GM23338 (cell line): ENCODE measurements at regions not wholly inside any gene's neighbourhood (a gene's known extent, or its start where the extent isn't known, plus 50 kb on each side); places are given as distances from the start of the nearest gene placed in this dataset.

Experiments
- ATAC-seq: fragments of 200-7000 bp; cut with Tn5 transposase; 3 replicates; pipeline ENCODE4 v1.9.1; 2020
- DNase-seq: peaks from one replicate; pipeline ENCODE4 v3.0.0-alpha.2; 2015; ENCODE audit warnings: low spot score
- H2AFZ ChIP-seq: fragments of 200-600 bp; sonication (generic); 2 replicates; pipeline ENCODE4 v1.8.0; 2016; ENCODE audit warnings: antibody characterized with exemption, mild to moderate bottlenecking, moderate library complexity
- H3F3A ChIP-seq: fragments of 200-600 bp; sonication (generic); replicated peaks from 2 replicates; pipeline ENCODE4 v1.8.0; 2017; ENCODE audit warnings: antibody characterized with exemption, mixed run types, low read depth
- H3K27ac ChIP-seq: fragments of 200-600 bp; sonication (generic); 2 replicates; pipeline ENCODE4 v1.6.1; 2016; ENCODE audit warnings: low read depth
- H3K27me3 ChIP-seq: fragments of 200-600 bp; sonication (generic); 2 replicates; pipeline ENCODE4 v1.8.0; 2016; ENCODE audit warnings: mild to moderate bottlenecking, mixed run types, moderate library complexity; ENCODE audit not compliant: insufficient read depth
- H3K36me3 ChIP-seq: fragments of 200-600 bp; sonication (generic); 2 replicates; pipeline ENCODE4 v1.8.0; 2016; ENCODE audit warnings: mild to moderate bottlenecking; ENCODE audit not compliant: insufficient read depth
- H3K4me1 ChIP-seq: fragments of 200-600 bp; sonication (generic); 2 replicates; pipeline ENCODE4 v1.8.0; 2016; ENCODE audit warnings: mild to moderate bottlenecking, moderate library complexity; ENCODE audit not compliant: insufficient read depth
- H3K4me2 ChIP-seq: fragments of 200-600 bp; sonication (generic); 2 replicates; pipeline ENCODE4 v1.7.1; 2017; ENCODE audit warnings: mixed run types
- H3K4me3 ChIP-seq: fragments of 200-600 bp; sonication (generic); 2 replicates; pipeline ENCODE4 v1.6.1; 2016; ENCODE audit warnings: mixed run types
- H3K79me2 ChIP-seq: fragments of 200-600 bp; sonication (generic); replicated peaks from 2 replicates; pipeline ENCODE4 v1.8.0; 2017; ENCODE audit warnings: mild to moderate bottlenecking; ENCODE audit not compliant: insufficient read depth
- H3K9me2 ChIP-seq: fragments of 200-600 bp; sonication (generic); 2 replicates; pipeline ENCODE4 v1.8.0; 2017; ENCODE audit not compliant: insufficient read depth
- H4K20me1 ChIP-seq: fragments of 200-600 bp; sonication (generic); replicated peaks from 2 replicates; pipeline ENCODE4 v1.8.0; 2017; ENCODE audit warnings: mild to moderate bottlenecking; ENCODE audit not compliant: insufficient read depth
- H3K27ac Mint-ChIP-seq: 2 replicates; pipeline ENCODE4 v1.8.0; 2020; ENCODE audit warnings: inconsistent platforms, mild to moderate bottlenecking, moderate library complexity, mixed read lengths
- H3K27me3 Mint-ChIP-seq: 3 replicates; pipeline ENCODE4 v1.8.0; 2022; ENCODE audit warnings: low read depth, mild to moderate bottlenecking, moderate library complexity, mixed read lengths, inconsistent platforms; ENCODE audit not compliant: insufficient read depth, poor library complexity
- H3K36me3 Mint-ChIP-seq: 3 replicates; pipeline ENCODE4 v1.8.0; 2021; ENCODE audit warnings: low read depth, mild to moderate bottlenecking, inconsistent platforms, moderate library complexity, mixed read lengths
- H3K4me1 Mint-ChIP-seq: 3 replicates; pipeline ENCODE4 v1.8.0; 2020; ENCODE audit warnings: mild to moderate bottlenecking, inconsistent platforms, mixed read lengths
- H3K4me3 Mint-ChIP-seq: 3 replicates; pipeline ENCODE4 v1.8.0; 2021; ENCODE audit warnings: moderate library complexity, mild to moderate bottlenecking, inconsistent platforms, mixed read lengths
- H3K9me3 Mint-ChIP-seq: 3 replicates; pipeline ENCODE4 v1.8.0; 2020; ENCODE audit warnings: moderate library complexity, mild to moderate bottlenecking, inconsistent platforms, mixed read lengths
- CREB1 ChIP-seq: fragments of 250-450 bp; sonication (Bioruptor Pico); IDR thresholded peaks from 2 replicates; pipeline ENCODE4 v1.5.0; 2020; ENCODE audit warnings: low read depth, mild to moderate bottlenecking, moderate library complexity
- EZH2 ChIP-seq: fragments of 200-600 bp; sonication (generic); IDR thresholded peaks from one replicate; pipeline ENCODE4 v1.8.0; 2017; ENCODE audit warnings: antibody characterized with exemption, mild to moderate bottlenecking, low read depth; ENCODE audit not compliant: unreplicated experiment
- JUNB ChIP-seq: IDR thresholded peaks from one replicate; pipeline ENCODE4 v1.6.1; 2016; ENCODE audit warnings: antibody characterized with exemption; ENCODE audit not compliant: unreplicated experiment
- NANOG ChIP-seq: IDR thresholded peaks from 2 replicates; pipeline ENCODE4 v1.6.1; 2016; ENCODE audit warnings: antibody characterized with exemption, borderline replicate concordance
- STAT1 ChIP-seq: IDR thresholded peaks from one replicate; pipeline ENCODE4 v1.6.1; 2016; ENCODE audit warnings: antibody characterized with exemption; ENCODE audit not compliant: unreplicated experiment
- ZNF331 ChIP-seq: fragments of 250-450 bp; sonication (Bioruptor Pico); IDR thresholded peaks from 2 replicates; pipeline ENCODE4 v1.5.0; 2020; ENCODE audit warnings: low read depth, mild to moderate bottlenecking, moderate library complexity
- TF ChIP-seq, protein P1 (sequence below), 2 experiments: fragments of 200-600 bp in 1 of 2; sonication (generic) in 1 of 2; conservative IDR thresholded peaks; 2 replicates each; pipeline versions ENCODE4 v1.5.1 to v1.6.1; 2016 to 2017; ENCODE audit warnings: antibody characterized with exemption in 2 of 2, low read depth in 2 of 2, mild to moderate bottlenecking in 2 of 2, moderate library complexity in 1 of 2
- TF ChIP-seq, protein P2 (sequence below): IDR thresholded peaks from 2 replicates; pipeline ENCODE4 v1.6.1; 2016; ENCODE audit warnings: antibody characterized with exemption
- TF ChIP-seq, protein P3 (sequence below): fragments of 250-450 bp; sonication (Bioruptor Pico); IDR thresholded peaks from 2 replicates; pipeline ENCODE4 v1.5.0; 2020; ENCODE audit warnings: mild to moderate bottlenecking, moderate library complexity

DNA sequence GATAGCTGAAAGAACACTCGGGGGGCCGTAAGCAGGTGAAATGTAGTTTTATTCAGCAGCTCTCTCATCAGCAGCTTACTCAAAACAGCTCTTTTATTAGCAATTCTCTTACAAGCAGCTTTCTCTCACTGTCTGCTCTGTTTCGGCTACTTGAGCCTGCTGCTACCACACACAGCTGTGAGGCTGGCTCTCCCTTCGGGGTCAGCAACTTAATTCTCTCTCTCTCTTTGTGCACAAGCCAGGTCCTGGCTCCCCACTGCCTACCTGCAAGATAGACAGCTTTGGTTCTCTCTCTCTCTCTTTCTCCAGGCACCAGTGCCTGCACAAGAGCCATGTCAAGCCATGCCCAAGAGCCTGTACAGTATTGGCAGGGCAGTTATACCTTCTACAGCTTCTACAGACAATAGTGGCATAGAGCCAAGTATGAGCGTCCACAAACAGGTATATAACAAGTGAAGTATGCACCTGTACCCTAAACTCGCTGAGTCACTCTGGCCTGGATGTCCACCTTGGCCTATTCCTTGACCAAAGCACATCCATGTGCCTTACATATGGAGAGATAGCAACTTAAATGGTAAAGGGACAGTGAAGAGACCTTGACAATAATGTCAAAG, 110.8 kb downstream of the MTNR1B start:
- Histone ChIP-seq H3K27ac (no peak overlapping the region), H3K4me3 (no peak overlapping the region), H3K4me2 (no peak overlapping the region), H3K79me2 (no peaks in the 10 kb centered on the region), H2AFZ (peak overlapping the region; percentile 74; the same call in 1 of the 2 replicates), H3K27me3 (no peaks in the 10 kb centered on the region), H4K20me1 (no peaks in the 10 kb centered on the region), H3K36me3 (no peaks in the 10 kb centered on the region), H3K4me1 (peaks cover 24% of the 10 kb centered on the region), H3F3A (no peaks in the 10 kb centered on the region), H3K9me2 (peaks cover 5% of the 10 kb centered on the region; the same call in 1 of the 2 replicates)
- ATAC-seq (peak; percentile 36; the same call in 2 of the 3 replicates), DNase-seq (no peak)
- no peak overlapping the region for H3K4me3 Mint-ChIP-seq
- H3K4me1 Mint-ChIP-seq: peaks cover 22% of the 10 kb centered on the region
- no peaks in the 10 kb centered on the region; the same call in 2 of the 3 replicates for H3K9me3 Mint-ChIP-seq
- H3K27ac Mint-ChIP-seq: no peak overlapping the region
- TF ChIP-seq NANOG: no peak
- TF ChIP-seq STAT1: no peak
- no peak for TF ChIP-seq EZH2
- TF ChIP-seq, protein P1, sequence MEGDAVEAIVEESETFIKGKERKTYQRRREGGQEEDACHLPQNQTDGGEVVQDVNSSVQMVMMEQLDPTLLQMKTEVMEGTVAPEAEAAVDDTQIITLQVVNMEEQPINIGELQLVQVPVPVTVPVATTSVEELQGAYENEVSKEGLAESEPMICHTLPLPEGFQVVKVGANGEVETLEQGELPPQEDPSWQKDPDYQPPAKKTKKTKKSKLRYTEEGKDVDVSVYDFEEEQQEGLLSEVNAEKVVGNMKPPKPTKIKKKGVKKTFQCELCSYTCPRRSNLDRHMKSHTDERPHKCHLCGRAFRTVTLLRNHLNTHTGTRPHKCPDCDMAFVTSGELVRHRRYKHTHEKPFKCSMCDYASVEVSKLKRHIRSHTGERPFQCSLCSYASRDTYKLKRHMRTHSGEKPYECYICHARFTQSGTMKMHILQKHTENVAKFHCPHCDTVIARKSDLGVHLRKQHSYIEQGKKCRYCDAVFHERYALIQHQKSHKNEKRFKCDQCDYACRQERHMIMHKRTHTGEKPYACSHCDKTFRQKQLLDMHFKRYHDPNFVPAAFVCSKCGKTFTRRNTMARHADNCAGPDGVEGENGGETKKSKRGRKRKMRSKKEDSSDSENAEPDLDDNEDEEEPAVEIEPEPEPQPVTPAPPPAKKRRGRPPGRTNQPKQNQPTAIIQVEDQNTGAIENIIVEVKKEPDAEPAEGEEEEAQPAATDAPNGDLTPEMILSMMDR (conservative IDR thresholded peaks at IDR 0.05; ENCODE audit: low read depth in 2 of 2): no peak
- no peak for TF ChIP-seq JUNB
- TF ChIP-seq, protein P2, sequence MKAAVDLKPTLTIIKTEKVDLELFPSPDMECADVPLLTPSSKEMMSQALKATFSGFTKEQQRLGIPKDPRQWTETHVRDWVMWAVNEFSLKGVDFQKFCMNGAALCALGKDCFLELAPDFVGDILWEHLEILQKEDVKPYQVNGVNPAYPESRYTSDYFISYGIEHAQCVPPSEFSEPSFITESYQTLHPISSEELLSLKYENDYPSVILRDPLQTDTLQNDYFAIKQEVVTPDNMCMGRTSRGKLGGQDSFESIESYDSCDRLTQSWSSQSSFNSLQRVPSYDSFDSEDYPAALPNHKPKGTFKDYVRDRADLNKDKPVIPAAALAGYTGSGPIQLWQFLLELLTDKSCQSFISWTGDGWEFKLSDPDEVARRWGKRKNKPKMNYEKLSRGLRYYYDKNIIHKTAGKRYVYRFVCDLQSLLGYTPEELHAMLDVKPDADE: no peak
- no peak for TF ChIP-seq CREB1
- TF ChIP-seq, protein P3, sequence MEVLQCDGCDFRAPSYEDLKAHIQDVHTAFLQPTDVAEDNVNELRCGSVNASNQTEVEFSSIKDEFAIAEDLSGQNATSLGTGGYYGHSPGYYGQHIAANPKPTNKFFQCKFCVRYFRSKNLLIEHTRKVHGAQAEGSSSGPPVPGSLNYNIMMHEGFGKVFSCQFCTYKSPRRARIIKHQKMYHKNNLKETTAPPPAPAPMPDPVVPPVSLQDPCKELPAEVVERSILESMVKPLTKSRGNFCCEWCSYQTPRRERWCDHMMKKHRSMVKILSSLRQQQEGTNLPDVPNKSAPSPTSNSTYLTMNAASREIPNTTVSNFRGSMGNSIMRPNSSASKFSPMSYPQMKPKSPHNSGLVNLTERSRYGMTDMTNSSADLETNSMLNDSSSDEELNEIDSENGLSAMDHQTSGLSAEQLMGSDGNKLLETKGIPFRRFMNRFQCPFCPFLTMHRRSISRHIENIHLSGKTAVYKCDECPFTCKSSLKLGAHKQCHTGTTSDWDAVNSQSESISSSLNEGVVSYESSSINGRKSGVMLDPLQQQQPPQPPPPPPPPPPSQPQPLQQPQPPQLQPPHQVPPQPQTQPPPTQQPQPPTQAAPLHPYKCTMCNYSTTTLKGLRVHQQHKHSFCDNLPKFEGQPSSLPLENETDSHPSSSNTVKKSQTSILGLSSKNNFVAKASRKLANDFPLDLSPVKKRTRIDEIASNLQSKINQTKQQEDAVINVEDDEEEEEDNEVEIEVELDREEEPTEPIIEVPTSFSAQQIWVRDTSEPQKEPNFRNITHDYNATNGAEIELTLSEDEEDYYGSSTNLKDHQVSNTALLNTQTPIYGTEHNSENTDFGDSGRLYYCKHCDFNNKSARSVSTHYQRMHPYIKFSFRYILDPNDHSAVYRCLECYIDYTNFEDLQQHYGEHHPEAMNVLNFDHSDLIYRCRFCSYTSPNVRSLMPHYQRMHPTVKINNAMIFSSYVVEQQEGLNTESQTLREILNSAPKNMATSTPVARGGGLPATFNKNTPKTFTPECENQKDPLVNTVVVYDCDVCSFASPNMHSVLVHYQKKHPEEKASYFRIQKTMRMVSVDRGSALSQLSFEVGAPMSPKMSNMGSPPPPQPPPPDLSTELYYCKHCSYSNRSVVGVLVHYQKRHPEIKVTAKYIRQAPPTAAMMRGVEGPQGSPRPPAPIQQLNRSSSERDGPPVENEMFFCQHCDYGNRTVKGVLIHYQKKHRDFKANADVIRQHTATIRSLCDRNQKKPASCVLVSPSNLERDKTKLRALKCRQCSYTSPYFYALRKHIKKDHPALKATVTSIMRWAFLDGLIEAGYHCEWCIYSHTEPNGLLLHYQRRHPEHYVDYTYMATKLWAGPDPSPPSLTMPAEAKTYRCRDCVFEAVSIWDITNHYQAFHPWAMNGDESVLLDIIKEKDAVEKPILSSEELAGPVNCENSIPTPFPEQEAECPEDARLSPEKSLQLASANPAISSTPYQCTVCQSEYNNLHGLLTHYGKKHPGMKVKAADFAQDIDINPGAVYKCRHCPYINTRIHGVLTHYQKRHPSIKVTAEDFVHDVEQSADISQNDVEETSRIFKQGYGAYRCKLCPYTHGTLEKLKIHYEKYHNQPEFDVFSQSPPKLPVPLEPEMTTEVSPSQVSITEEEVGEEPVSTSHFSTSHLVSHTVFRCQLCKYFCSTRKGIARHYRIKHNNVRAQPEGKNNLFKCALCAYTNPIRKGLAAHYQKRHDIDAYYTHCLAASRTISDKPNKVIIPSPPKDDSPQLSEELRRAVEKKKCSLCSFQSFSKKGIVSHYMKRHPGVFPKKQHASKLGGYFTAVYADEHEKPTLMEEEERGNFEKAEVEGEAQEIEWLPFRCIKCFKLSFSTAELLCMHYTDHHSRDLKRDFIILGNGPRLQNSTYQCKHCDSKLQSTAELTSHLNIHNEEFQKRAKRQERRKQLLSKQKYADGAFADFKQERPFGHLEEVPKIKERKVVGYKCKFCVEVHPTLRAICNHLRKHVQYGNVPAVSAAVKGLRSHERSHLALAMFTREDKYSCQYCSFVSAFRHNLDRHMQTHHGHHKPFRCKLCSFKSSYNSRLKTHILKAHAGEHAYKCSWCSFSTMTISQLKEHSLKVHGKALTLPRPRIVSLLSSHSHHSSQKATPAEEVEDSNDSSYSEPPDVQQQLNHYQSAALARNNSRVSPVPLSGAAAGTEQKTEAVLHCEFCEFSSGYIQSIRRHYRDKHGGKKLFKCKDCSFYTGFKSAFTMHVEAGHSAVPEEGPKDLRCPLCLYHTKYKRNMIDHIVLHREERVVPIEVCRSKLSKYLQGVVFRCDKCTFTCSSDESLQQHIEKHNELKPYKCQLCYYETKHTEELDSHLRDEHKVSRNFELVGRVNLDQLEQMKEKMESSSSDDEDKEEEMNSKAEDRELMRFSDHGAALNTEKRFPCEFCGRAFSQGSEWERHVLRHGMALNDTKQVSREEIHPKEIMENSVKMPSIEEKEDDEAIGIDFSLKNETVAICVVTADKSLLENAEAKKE (CRISPR knock-in tag): no peak
- TF ChIP-seq ZNF331 (CRISPR knock-in tag): no peak
- no peaks in the 10 kb centered on the region for H3K27me3 Mint-ChIP-seq
- no peaks in the 10 kb centered on the region for H3K36me3 Mint-ChIP-seq
